Activated naive CD4-positive, alpha-beta T cell (primary cell): ENCODE measurements at regions not wholly inside any gene's neighbourhood (a gene's known extent, or its start where the extent isn't known, plus 50 kb on each side); places are given as distances from the start of the nearest gene placed in this dataset.

Experiments used
- DNase-seq, 4 experiments: peaks; one replicate each; lab custom pipeline; 2025; lab: John Stamatoyannopoulos, UW

- no peak for DNase-seq
Observed at GRCh38 chr2:133812826-133813617, 244.8 kb upstream of the NCKAP5 start.

- no peak for DNase-seq
Observed at GRCh38 chr2:133814890-133815289, 246.6 kb upstream of the NCKAP5 start.

GRCh38 chr2:133816037-133816436 is 247.8 kb upstream of the NCKAP5 start:
- no peak for DNase-seq

- no peak for DNase-seq
Observed at GRCh38 chr2:133817680-133818566, 249.7 kb upstream of the NCKAP5 start.

GRCh38 chr2:133818661-133819060 is 250.4 kb upstream of the NCKAP5 start:
- DNase-seq, result no peak

GRCh38 chr2:133819906-133820305 is 251.6 kb upstream of the NCKAP5 start:
- no peak for DNase-seq

GRCh38 chr2:133821107-133821760 is 253.0 kb upstream of the NCKAP5 start:
- DNase-seq, result no peak

GRCh38 chr2:133822517-133823225 is 254.4 kb upstream of the NCKAP5 start:
- no peak for DNase-seq

- no peak for DNase-seq
Observed at GRCh38 chr2:133823226-133823550, 254.9 kb upstream of the NCKAP5 start.

- DNase-seq, result no peak
Observed at GRCh38 chr2:133824869-133825268, 256.6 kb upstream of the NCKAP5 start.

- no peak for DNase-seq
Observed at GRCh38 chr2:133825778-133826177, 257.5 kb upstream of the NCKAP5 start.

GRCh38 chr2:133828913-133829312 is 260.6 kb upstream of the NCKAP5 start:
- DNase-seq, result no peak

- no peak for DNase-seq
Observed at GRCh38 chr2:133829450-133830020, 261.3 kb upstream of the NCKAP5 start.

- no peak for DNase-seq
Observed at GRCh38 chr2:133833746-133834145, 265.5 kb upstream of the NCKAP5 start.

- DNase-seq, result no peak
Observed at GRCh38 chr2:133835821-133836619, 267.8 kb upstream of the NCKAP5 start.

- DNase-seq, result no peak
Observed at GRCh38 chr2:133836691-133837345, 268.6 kb upstream of the NCKAP5 start.

GRCh38 chr2:133837441-133838094 is 269.3 kb upstream of the NCKAP5 start:
- no peak for DNase-seq

- no peak for DNase-seq
Observed at GRCh38 chr2:133838642-133839365, 270.5 kb upstream of the NCKAP5 start.

- no peak for DNase-seq
Observed at GRCh38 chr2:133839677-133840076, 271.4 kb upstream of the NCKAP5 start.
